ENCODE measurements at regions not wholly inside any gene's neighbourhood (a gene's known extent, or its start where the extent isn't known, plus 50 kb on each side); places are given as distances from the start of the nearest gene placed in this dataset.

GRCh38 chr2:62325398-62325797 lies 129.5 kb downstream of the B3GNT2 start:
- TF ChIP-seq, protein P1, sequence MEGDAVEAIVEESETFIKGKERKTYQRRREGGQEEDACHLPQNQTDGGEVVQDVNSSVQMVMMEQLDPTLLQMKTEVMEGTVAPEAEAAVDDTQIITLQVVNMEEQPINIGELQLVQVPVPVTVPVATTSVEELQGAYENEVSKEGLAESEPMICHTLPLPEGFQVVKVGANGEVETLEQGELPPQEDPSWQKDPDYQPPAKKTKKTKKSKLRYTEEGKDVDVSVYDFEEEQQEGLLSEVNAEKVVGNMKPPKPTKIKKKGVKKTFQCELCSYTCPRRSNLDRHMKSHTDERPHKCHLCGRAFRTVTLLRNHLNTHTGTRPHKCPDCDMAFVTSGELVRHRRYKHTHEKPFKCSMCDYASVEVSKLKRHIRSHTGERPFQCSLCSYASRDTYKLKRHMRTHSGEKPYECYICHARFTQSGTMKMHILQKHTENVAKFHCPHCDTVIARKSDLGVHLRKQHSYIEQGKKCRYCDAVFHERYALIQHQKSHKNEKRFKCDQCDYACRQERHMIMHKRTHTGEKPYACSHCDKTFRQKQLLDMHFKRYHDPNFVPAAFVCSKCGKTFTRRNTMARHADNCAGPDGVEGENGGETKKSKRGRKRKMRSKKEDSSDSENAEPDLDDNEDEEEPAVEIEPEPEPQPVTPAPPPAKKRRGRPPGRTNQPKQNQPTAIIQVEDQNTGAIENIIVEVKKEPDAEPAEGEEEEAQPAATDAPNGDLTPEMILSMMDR (conservative IDR thresholded peaks at IDR 0.05; ENCODE audit: low read length) = no peak; the same call in 1 of the 2 replicates
- TF ChIP-seq EZH2phosphoT487 (IDR thresholded peaks at IDR 0.05; ENCODE audit: borderline replicate concordance) = no peak

All from Loucy (cell line).